ENCODE measurements at regions not wholly inside any gene's neighbourhood (a gene's known extent, or its start where the extent isn't known, plus 50 kb on each side); places are given as distances from the start of the nearest gene placed in this dataset.

- FAIRE-seq (no peak), DNase-seq (ENCODE audit: insufficient read length, low spot score) (no peak)
Measured at GRCh38 chr14:46306267-46306666, 345.3 kb downstream of the RPL10L start.

- FAIRE-seq: no peak
Measured at GRCh38 chr14:46300765-46301164, 350.8 kb downstream of the RPL10L start.

GRCh38 chr14:46290706-46291105 is 360.9 kb downstream of the RPL10L start:
- DNase-seq (ENCODE audit: insufficient read length, low spot score) (no peak), FAIRE-seq (no peak)

More at GRCh38 chr14:46300765-46301164, 350.8 kb downstream of the RPL10L start:
- no peak for DNase-seq (ENCODE audit: insufficient read length, low spot score)

- FAIRE-seq: no peak
- no peak for DNase-seq (ENCODE audit: insufficient read length, low spot score)
Measured at GRCh38 chr14:46279776-46280175, 371.8 kb downstream of the RPL10L start.

GRCh38 chr14:46279327-46279726 is 372.3 kb downstream of the RPL10L start:
- FAIRE-seq (no peak), DNase-seq (ENCODE audit: insufficient read length, low spot score) (no peak)

GRCh38 chr14:46259536-46259935 is 392.0 kb downstream of the RPL10L start:
- DNase-seq (ENCODE audit: insufficient read length, low spot score): peak; percentile 0

GRCh38 chr14:46256381-46256780 is 395.2 kb downstream of the RPL10L start:
- FAIRE-seq (no peak), DNase-seq (ENCODE audit: insufficient read length, low spot score) (no peak)

More at GRCh38 chr14:46259536-46259935, 392.0 kb downstream of the RPL10L start:
- no peak for FAIRE-seq

GRCh38 chr14:46250113-46250703 is 401.4 kb downstream of the RPL10L start:
- FAIRE-seq (no peak), DNase-seq (ENCODE audit: insufficient read length, low spot score) (no peak)

- FAIRE-seq (no peak), DNase-seq (ENCODE audit: insufficient read length, low spot score) (no peak)
Measured at GRCh38 chr14:46248001-46248630, 403.5 kb downstream of the RPL10L start.

GRCh38 chr14:46245276-46245675 is 406.3 kb downstream of the RPL10L start:
- DNase-seq (ENCODE audit: insufficient read length, low spot score) (no peak), FAIRE-seq (no peak)

- DNase-seq (ENCODE audit: insufficient read length, low spot score) (no peak), FAIRE-seq (no peak)
Measured at GRCh38 chr14:46233786-46234185, 417.8 kb downstream of the RPL10L start.

GRCh38 chr14:46230540-46230939 is 421.0 kb downstream of the RPL10L start:
- DNase-seq (ENCODE audit: insufficient read length, low spot score) (no peak), FAIRE-seq (no peak)

GRCh38 chr14:46215801-46216200 is 435.8 kb downstream of the RPL10L start:
- no peak for FAIRE-seq

GRCh38 chr14:46198676-46199075 is 452.9 kb downstream of the RPL10L start:
- DNase-seq (ENCODE audit: insufficient read length, low spot score): no peak
- FAIRE-seq: no peak

More at GRCh38 chr14:46215801-46216200, 435.8 kb downstream of the RPL10L start:
- DNase-seq (ENCODE audit: insufficient read length, low spot score): no peak

- no peak for DNase-seq (ENCODE audit: insufficient read length, low spot score)
- FAIRE-seq: no peak
Measured at GRCh38 chr14:46197856-46198255, 453.7 kb downstream of the RPL10L start.

Data from HTR-8/SVneo (cell line).